GM23338 (cell line): ENCODE measurements at regions not wholly inside any gene's neighbourhood (a gene's known extent, or its start where the extent isn't known, plus 50 kb on each side); places are given as distances from the start of the nearest gene placed in this dataset.

Experiments
- ATAC-seq: fragments of 200-7000 bp; cut with Tn5 transposase; 3 replicates; pipeline ENCODE4 v1.9.1; 2020
- DNase-seq: peaks from one replicate; pipeline ENCODE4 v3.0.0-alpha.2; 2015; ENCODE audit warnings: low spot score
- H2AFZ ChIP-seq: fragments of 200-600 bp; sonication (generic); 2 replicates; pipeline ENCODE4 v1.8.0; 2016; ENCODE audit warnings: antibody characterized with exemption, mild to moderate bottlenecking, moderate library complexity
- H3F3A ChIP-seq: fragments of 200-600 bp; sonication (generic); replicated peaks from 2 replicates; pipeline ENCODE4 v1.8.0; 2017; ENCODE audit warnings: antibody characterized with exemption, mixed run types, low read depth
- H3K27ac ChIP-seq: fragments of 200-600 bp; sonication (generic); 2 replicates; pipeline ENCODE4 v1.6.1; 2016; ENCODE audit warnings: low read depth
- H3K27me3 ChIP-seq: fragments of 200-600 bp; sonication (generic); 2 replicates; pipeline ENCODE4 v1.8.0; 2016; ENCODE audit warnings: mild to moderate bottlenecking, mixed run types, moderate library complexity; ENCODE audit not compliant: insufficient read depth
- H3K36me3 ChIP-seq: fragments of 200-600 bp; sonication (generic); 2 replicates; pipeline ENCODE4 v1.8.0; 2016; ENCODE audit warnings: mild to moderate bottlenecking; ENCODE audit not compliant: insufficient read depth
- H3K4me1 ChIP-seq: fragments of 200-600 bp; sonication (generic); 2 replicates; pipeline ENCODE4 v1.8.0; 2016; ENCODE audit warnings: mild to moderate bottlenecking, moderate library complexity; ENCODE audit not compliant: insufficient read depth
- H3K4me2 ChIP-seq: fragments of 200-600 bp; sonication (generic); 2 replicates; pipeline ENCODE4 v1.7.1; 2017; ENCODE audit warnings: mixed run types
- H3K4me3 ChIP-seq: fragments of 200-600 bp; sonication (generic); 2 replicates; pipeline ENCODE4 v1.6.1; 2016; ENCODE audit warnings: mixed run types
- H3K79me2 ChIP-seq: fragments of 200-600 bp; sonication (generic); replicated peaks from 2 replicates; pipeline ENCODE4 v1.8.0; 2017; ENCODE audit warnings: mild to moderate bottlenecking; ENCODE audit not compliant: insufficient read depth
- H3K9me2 ChIP-seq: fragments of 200-600 bp; sonication (generic); 2 replicates; pipeline ENCODE4 v1.8.0; 2017; ENCODE audit not compliant: insufficient read depth
- H4K20me1 ChIP-seq: fragments of 200-600 bp; sonication (generic); replicated peaks from 2 replicates; pipeline ENCODE4 v1.8.0; 2017; ENCODE audit warnings: mild to moderate bottlenecking; ENCODE audit not compliant: insufficient read depth
- H3K27ac Mint-ChIP-seq: 2 replicates; pipeline ENCODE4 v1.8.0; 2020; ENCODE audit warnings: inconsistent platforms, mild to moderate bottlenecking, moderate library complexity, mixed read lengths
- H3K27me3 Mint-ChIP-seq: 3 replicates; pipeline ENCODE4 v1.8.0; 2022; ENCODE audit warnings: low read depth, mild to moderate bottlenecking, moderate library complexity, mixed read lengths, inconsistent platforms; ENCODE audit not compliant: insufficient read depth, poor library complexity
- H3K36me3 Mint-ChIP-seq: 3 replicates; pipeline ENCODE4 v1.8.0; 2021; ENCODE audit warnings: low read depth, mild to moderate bottlenecking, inconsistent platforms, moderate library complexity, mixed read lengths
- H3K4me1 Mint-ChIP-seq: 3 replicates; pipeline ENCODE4 v1.8.0; 2020; ENCODE audit warnings: mild to moderate bottlenecking, inconsistent platforms, mixed read lengths
- H3K4me3 Mint-ChIP-seq: 3 replicates; pipeline ENCODE4 v1.8.0; 2021; ENCODE audit warnings: moderate library complexity, mild to moderate bottlenecking, inconsistent platforms, mixed read lengths
- H3K9me3 Mint-ChIP-seq: 3 replicates; pipeline ENCODE4 v1.8.0; 2020; ENCODE audit warnings: moderate library complexity, mild to moderate bottlenecking, inconsistent platforms, mixed read lengths
- ETS1 ChIP-seq: IDR thresholded peaks from 2 replicates; pipeline ENCODE4 v1.6.1; 2016; ENCODE audit warnings: antibody characterized with exemption
- EZH2phosphoT487 ChIP-seq: fragments of 200-600 bp; sonication (generic); IDR thresholded peaks from one replicate; pipeline ENCODE4 v1.8.1; 2018; ENCODE audit warnings: antibody characterized with exemption; ENCODE audit not compliant: unreplicated experiment
- ZNF462 ChIP-seq: fragments of 250-450 bp; sonication (Bioruptor Pico); IDR thresholded peaks from 2 replicates; pipeline ENCODE4 v1.5.0; 2020; ENCODE audit warnings: mild to moderate bottlenecking, moderate library complexity

- TF ChIP-seq EZH2phosphoT487 (no peak), ZNF462 (no peak)
Observed at GRCh38 chr4:181579486-181579885, 663.7 kb upstream of the TENM3 start (continued).

GRCh38 chr4:181581983-181582382 is 661.2 kb upstream of the TENM3 start:
- ATAC-seq (no peak), DNase-seq (no peak)
- Mint-ChIP-seq H3K27ac (no peak overlapping the region), H3K27me3 (no peaks in the 10 kb centered on the region), H3K4me3 (no peak overlapping the region), H3K9me3 (no peaks in the 10 kb centered on the region), H3K36me3 (no peaks in the 10 kb centered on the region), H3K4me1 (no peaks in the 10 kb centered on the region; the same call in 2 of the 3 replicates)
- H3K4me3 ChIP-seq = no peak overlapping the region
- 0 out of 2 replicates have a peak, but pooled peaks cover 4% of the 10 kb centered on the region for H3K9me2 ChIP-seq
- no peak overlapping the region for H3K27ac ChIP-seq
- H3K4me1 ChIP-seq = no peaks in the 10 kb centered on the region
- no peaks in the 10 kb centered on the region for H3F3A ChIP-seq
- H2AFZ ChIP-seq = peak overlapping the region; percentile 56; the same call in 1 of the 2 replicates
- no peak overlapping the region for H3K4me2 ChIP-seq
- TF ChIP-seq ETS1 = no peak
- no peaks in the 10 kb centered on the region for H3K36me3 ChIP-seq
- H3K79me2 ChIP-seq = no peaks in the 10 kb centered on the region
- H4K20me1 ChIP-seq = no peaks in the 10 kb centered on the region
- H3K27me3 ChIP-seq = no peaks in the 10 kb centered on the region
